HCT116 (cell line): ENCODE measurements at regions not wholly inside any gene's neighbourhood (a gene's known extent, or its start where the extent isn't known, plus 50 kb on each side); places are given as distances from the start of the nearest gene placed in this dataset.

Experiments used
- ATAC-seq: fragments of 200-7000 bp; cut with Tn5 transposase; 2 replicates; pipeline ENCODE4 v1.9.1; 2020; ENCODE audit warnings: mild to moderate bottlenecking, moderate library complexity
- BruUV-seq: library from RNA; stranded (reverse); fragments of 400-500 nt; replicated peaks from 2 replicates; lab custom pipeline; 2021; lab: Mats Ljungman, UMichigan
- CTCF ChIA-PET: fragments of 300-600 bp; sonication (Branson Sonifier 250); formaldehyde crosslinking; loops from one replicate; lab custom pipeline; 2021; ENCODE audit warnings: antibody characterized with exemption; lab: Charles Lee
- POLR2A ChIA-PET: fragments of 300-600, 350-600 bp; sonication (Branson Sonifier 250); formaldehyde crosslinking; loops from one replicate; lab custom pipeline; 2021; ENCODE audit warnings: antibody characterized with exemption; lab: Charles Lee
- RAD21 ChIA-PET, 2 experiments: fragments of 300-600 bp; sonication (Branson Sonifier 250); formaldehyde crosslinking; loops; one replicate each; lab custom pipeline; 2023; ENCODE audit warnings: low total read pairs in 2 of 2; ENCODE audit not compliant: uncharacterized antibody in 2 of 2, unreplicated experiment in 2 of 2, low non-redundant PET in 1 of 2; lab: Charles Lee
- DNase-seq: peaks from one replicate; pipeline ENCODE4 v3.0.0-alpha.2; 2010; ENCODE audit warnings: low read depth, low spot score
- H2AFZ ChIP-seq: fragments of 200-600 bp; shearing (Covaris generic), sonication (generic); 2 replicates; pipeline ENCODE4 v1.6.1; 2017; ENCODE audit warnings: low read depth, mixed run types, mixed read lengths, antibody characterized with exemption, low read length; ENCODE audit not compliant: poor library complexity, severe bottlenecking
- H3K27ac ChIP-seq: 2 replicates; pipeline ENCODE4 v1.5.1; 2012; ENCODE audit warnings: low read depth, low read length
- H3K27me3 ChIP-seq: fragments of 200-600 bp; sonication (generic); 2 replicates; pipeline ENCODE4 v1.6.1; 2016; ENCODE audit warnings: mixed run types, low read length, mixed read lengths; ENCODE audit not compliant: insufficient read depth
- H3K36me3 ChIP-seq, 2 experiments: fragments of 200-500 bp in 1 of 2; fragments of 200-600 bp in 1 of 2; sonication (Bioruptor generic) in 1 of 2; sonication (generic) in 1 of 2; 2 replicates each; pipeline versions ENCODE4 v1.5.1 to v1.6.1; 2014 to 2016; ENCODE audit warnings: low read length in 2 of 2, inconsistent platforms in 1 of 2, mixed read lengths in 1 of 2, mixed run types in 1 of 2; ENCODE audit not compliant: insufficient read depth in 2 of 2, control insufficient read depth in 1 of 2
- H3K4me1 ChIP-seq, 2 experiments: fragments of 200-600 bp in 1 of 2; sonication (generic) in 1 of 2; 2 replicates each; pipeline versions ENCODE4 v1.5.1 to v1.6.1; 2012 to 2017; ENCODE audit warnings: low read length in 2 of 2, inconsistent platforms in 1 of 2, mild to moderate bottlenecking in 1 of 2, mixed read lengths in 1 of 2, mixed run types in 1 of 2, moderate library complexity in 1 of 2; ENCODE audit not compliant: insufficient read depth in 2 of 2, control insufficient read depth in 1 of 2
- H3K4me2 ChIP-seq: fragments of 200-600 bp; sonication (generic); 2 replicates; pipeline ENCODE4 v1.6.1; 2017; ENCODE audit warnings: mixed run types, low read length, mixed read lengths
- H3K4me3 ChIP-seq, 2 experiments: fragments of 200-600 bp in 1 of 2; sonication (generic) in 1 of 2; replicated peaks in 1 of 2; 2 replicates each; pipeline ENCODE4 v1.5.1; 2011 to 2016; ENCODE audit warnings: low read length in 2 of 2, control low read depth in 1 of 2, low read depth in 1 of 2, mild to moderate bottlenecking in 1 of 2, mixed read lengths in 1 of 2, mixed run types in 1 of 2
- H3K79me2 ChIP-seq: fragments of 200-600 bp; sonication (generic); 2 replicates; pipeline ENCODE4 v1.6.1; 2017; ENCODE audit warnings: mild to moderate bottlenecking, mixed run types, low read length, moderate library complexity, mixed read lengths; ENCODE audit not compliant: insufficient read depth
- H3K9ac ChIP-seq: fragments of 200-600 bp; sonication (generic); 2 replicates; pipeline ENCODE4 v1.6.1; 2016; ENCODE audit warnings: low read length, mixed read lengths
- H3K9me2 ChIP-seq: fragments of 200-600 bp; sonication (generic), shearing (Covaris generic); 2 replicates; pipeline ENCODE4 v1.6.1; 2017; ENCODE audit warnings: mixed run types, mild to moderate bottlenecking, moderate library complexity; ENCODE audit not compliant: insufficient read depth
- H3K9me3 ChIP-seq, 2 experiments: fragments of 200-500 bp in 1 of 2; fragments of 200-600 bp in 1 of 2; sonication (Bioruptor generic) in 1 of 2; sonication (generic) in 1 of 2; 2 replicates each; pipeline ENCODE4 v1.6.1; 2014 to 2017; ENCODE audit warnings: low read length in 2 of 2, mixed read lengths in 2 of 2, inconsistent platforms in 1 of 2, low read depth in 1 of 2, mild to moderate bottlenecking in 1 of 2, mixed run types in 1 of 2, moderate library complexity in 1 of 2; ENCODE audit not compliant: control insufficient read depth in 1 of 2, insufficient read depth in 1 of 2
- H4K20me1 ChIP-seq: fragments of 200-600 bp; sonication (generic), shearing (Covaris generic); 2 replicates; pipeline ENCODE4 v1.6.1; 2017; ENCODE audit warnings: mixed run types, mild to moderate bottlenecking, moderate library complexity; ENCODE audit not compliant: insufficient read depth
- EGR1 ChIP-seq: IDR thresholded peaks from 2 replicates; pipeline ENCODE4 v1.6.1; 2012; ENCODE audit warnings: low read depth
- EZH2 ChIP-seq: fragments of 200-600 bp; sonication (generic); IDR thresholded peaks from 2 replicates; pipeline ENCODE4 v1.6.1; 2017; ENCODE audit warnings: antibody characterized with exemption, mixed run types
- FOSL1 ChIP-seq: IDR thresholded peaks from 2 replicates; pipeline ENCODE4 v1.6.1; 2012; ENCODE audit warnings: low read depth
- YY1 ChIP-seq: IDR thresholded peaks from 2 replicates; pipeline ENCODE4 v1.6.1; 2011; ENCODE audit warnings: low read length, low read depth, moderate library complexity, mild to moderate bottlenecking; ENCODE audit not compliant: insufficient replicate concordance; ENCODE audit errors: extremely low read depth
- intact Hi-C: fragments of 100-400 bp; cut with micrococcal nuclease; formaldehyde crosslinking; loops from 2 replicates; pipeline ENCODE4 v1.10.0; 2022
- TF ChIP-seq, protein P1 (sequence below): IDR thresholded peaks from 2 replicates; pipeline ENCODE4 v1.6.1; 2011; ENCODE audit warnings: mild to moderate bottlenecking, low read length, moderate library complexity; ENCODE audit not compliant: insufficient replicate concordance; ENCODE audit errors: extremely low read depth

DNA sequence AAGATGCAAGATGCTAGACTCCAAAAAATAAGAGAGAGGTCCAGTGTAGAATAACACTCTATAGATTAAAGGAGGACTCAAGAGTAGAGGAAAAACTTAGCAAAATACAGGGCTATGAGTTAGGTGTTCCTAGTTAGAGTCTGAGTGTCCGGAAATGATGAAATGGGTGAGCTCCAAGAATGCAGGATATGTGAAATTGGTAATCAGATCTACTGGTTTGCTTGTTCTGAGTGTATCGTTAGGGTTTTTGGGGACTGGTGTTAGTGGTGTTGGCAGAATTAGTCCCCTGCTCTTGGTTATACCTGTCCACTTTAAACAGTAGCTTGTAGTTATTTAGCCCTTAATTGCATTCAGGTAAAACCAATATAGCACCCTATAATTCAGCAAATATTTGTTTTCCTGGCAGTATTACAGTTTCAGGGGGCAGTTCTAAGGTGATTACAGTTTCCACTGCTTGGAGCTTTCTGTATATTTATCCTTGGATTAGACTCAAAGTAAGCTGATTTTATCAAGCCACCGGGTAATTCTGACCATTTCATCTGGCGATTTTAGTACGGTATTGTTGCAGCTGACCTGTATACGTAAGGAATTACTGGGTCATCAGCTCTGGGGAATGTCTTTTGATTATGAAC is 332.7 kb downstream of the CHRM3 start:
- Histone ChIP-seq H3K9ac (no peak overlapping the region), H3K27ac (no peak overlapping the region), H3K27me3 (no peaks in the 10 kb centered on the region), H3K9me3 (peaks cover 13 to 40% of the 10 kb centered on the region in 2 experiments; a peak in 2 of 4 replicates), H3K36me3 (no peaks in the 10 kb centered on the region), H4K20me1 (no peaks in the 10 kb centered on the region), H3K9me2 (no peaks in the 10 kb centered on the region), H3K4me3 (no peak overlapping the region), H3K4me1 (no peaks in the 10 kb centered on the region), H3K4me2 (no peak overlapping the region), H2AFZ (no peak overlapping the region), H3K79me2 (no peaks in the 10 kb centered on the region)
- BruUV-seq = no TSS peak
- TF ChIP-seq EGR1 = no peak
- RAD21 ChIA-PET = no interaction called here
- no peak for ATAC-seq
- CTCF ChIA-PET = no interaction called here
- intact Hi-C loops = no loop called here
- POLR2A ChIA-PET = no interaction called here
- DNase-seq = no peak

DNA sequence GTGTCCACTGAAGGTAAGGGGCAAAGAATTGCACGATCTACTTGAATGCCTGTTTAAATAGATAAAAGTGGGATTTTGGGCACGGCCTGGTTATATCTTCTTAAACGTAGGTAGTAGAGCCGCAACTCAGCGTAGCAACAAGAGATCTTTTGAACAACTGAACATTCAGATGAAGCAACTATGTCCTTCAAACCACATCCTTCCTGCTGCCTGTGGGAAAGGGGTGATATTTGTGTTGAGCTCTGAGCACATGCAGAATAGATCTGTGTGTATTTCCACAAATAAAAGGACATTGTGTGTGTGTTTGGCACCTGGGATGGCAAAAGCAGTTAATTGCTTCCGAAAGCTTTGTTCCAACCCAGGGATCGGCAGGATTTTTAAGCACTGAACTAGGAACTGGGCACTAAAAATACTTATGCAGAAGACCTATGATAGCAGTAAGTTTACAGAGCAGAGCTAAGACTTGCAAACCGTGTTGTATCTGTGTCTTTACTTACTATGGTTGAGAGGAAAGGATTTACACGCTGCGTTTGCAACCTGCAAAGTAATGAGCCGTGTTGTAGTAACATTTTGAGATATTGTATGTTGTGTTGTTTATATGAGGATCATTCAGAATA is 333.4 kb downstream of the CHRM3 start:
- no TSS peak for BruUV-seq
- Histone ChIP-seq H3K36me3 (no peaks in the 10 kb centered on the region), H2AFZ (no peak overlapping the region), H3K9ac (no peak overlapping the region), H3K4me2 (no peak overlapping the region), H3K4me1 (no peaks in the 10 kb centered on the region), H3K27ac (no peak overlapping the region), H3K9me2 (no peaks in the 10 kb centered on the region), H3K9me3 (peaks cover 13 to 36% of the 10 kb centered on the region in 2 experiments; a peak in 2 of 4 replicates), H3K4me3 (no peak overlapping the region), H4K20me1 (no peaks in the 10 kb centered on the region), H3K27me3 (no peaks in the 10 kb centered on the region), H3K79me2 (no peaks in the 10 kb centered on the region)
- no peak for DNase-seq
- RAD21 ChIA-PET = no interaction called here
- no peak for TF ChIP-seq YY1
- TF ChIP-seq, protein P1, sequence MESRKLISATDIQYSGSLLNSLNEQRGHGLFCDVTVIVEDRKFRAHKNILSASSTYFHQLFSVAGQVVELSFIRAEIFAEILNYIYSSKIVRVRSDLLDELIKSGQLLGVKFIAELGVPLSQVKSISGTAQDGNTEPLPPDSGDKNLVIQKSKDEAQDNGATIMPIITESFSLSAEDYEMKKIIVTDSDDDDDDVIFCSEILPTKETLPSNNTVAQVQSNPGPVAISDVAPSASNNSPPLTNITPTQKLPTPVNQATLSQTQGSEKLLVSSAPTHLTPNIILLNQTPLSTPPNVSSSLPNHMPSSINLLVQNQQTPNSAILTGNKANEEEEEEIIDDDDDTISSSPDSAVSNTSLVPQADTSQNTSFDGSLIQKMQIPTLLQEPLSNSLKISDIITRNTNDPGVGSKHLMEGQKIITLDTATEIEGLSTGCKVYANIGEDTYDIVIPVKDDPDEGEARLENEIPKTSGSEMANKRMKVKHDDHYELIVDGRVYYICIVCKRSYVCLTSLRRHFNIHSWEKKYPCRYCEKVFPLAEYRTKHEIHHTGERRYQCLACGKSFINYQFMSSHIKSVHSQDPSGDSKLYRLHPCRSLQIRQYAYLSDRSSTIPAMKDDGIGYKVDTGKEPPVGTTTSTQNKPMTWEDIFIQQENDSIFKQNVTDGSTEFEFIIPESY = no peak
- no peak for TF ChIP-seq FOSL1
- TF ChIP-seq EZH2 = no peak
- TF ChIP-seq EGR1 = no peak
- ATAC-seq = no peak
- intact Hi-C loops = no loop called here
- CTCF ChIA-PET = no interaction called here
- POLR2A ChIA-PET = no interaction called here
